BLaER1 treated with 17β-estradiol and CSF1 and Interleukin-3, amounts not matched to agents 10 nM and 100 nM (cell line): ENCODE measurements at regions not wholly inside any gene's neighbourhood (a gene's known extent, or its start where the extent isn't known, plus 50 kb on each side); places are given as distances from the start of the nearest gene placed in this dataset.

Source experiments
- H3K27ac ChIP-seq, 11 experiments: shearing (Covaris generic); formaldehyde crosslinking; 2 replicates each; pipeline ENCODE4 v1.8.1; 2022
- H3K27me3 ChIP-seq, 11 experiments: shearing (Covaris generic); formaldehyde crosslinking; 2 replicates each; pipeline ENCODE4 v1.8.1; 2022
- H3K36me3 ChIP-seq, 11 experiments: shearing (Covaris generic); formaldehyde crosslinking; 2 replicates each; pipeline ENCODE4 v1.8.1; 2022
- H3K4me1 ChIP-seq, 10 experiments: shearing (Covaris generic); formaldehyde crosslinking; 2 replicates each; pipeline ENCODE4 v1.8.1; 2022
- H3K4me2 ChIP-seq, 11 experiments: shearing (Covaris generic); formaldehyde crosslinking; 2 replicates each; pipeline ENCODE4 v1.8.1; 2022
- H3K4me3 ChIP-seq, 10 experiments: shearing (Covaris generic); formaldehyde crosslinking; 2 replicates each; pipeline ENCODE4 v1.8.1; 2022
- H3K9ac ChIP-seq, 11 experiments: shearing (Covaris generic); formaldehyde crosslinking; 2 replicates each; pipeline ENCODE4 v1.8.1; 2022
- H3K9me3 ChIP-seq, 11 experiments: shearing (Covaris generic); formaldehyde crosslinking; replicated peaks in 1 of 11; 2 replicates each; pipeline ENCODE4 v1.8.1; 2022
- H4K20me1 ChIP-seq, 11 experiments: shearing (Covaris generic); formaldehyde crosslinking; 2 replicates each; pipeline ENCODE4 v1.8.1; 2022
- Cebpa-rat ChIP-seq, 11 experiments: shearing (Covaris generic); IDR thresholded peaks; 2 replicates each; pipeline ENCODE4 v1.8.1; 2022

GRCh38 chr1:57638239-57638638, 214.4 kb upstream of the DAB1 start:
- TF ChIP-seq Cebpa-rat (IDR thresholded peaks at IDR 0.05) = no peak
- H3K27ac ChIP-seq = no peak overlapping the region

GRCh38 chr1:57637155-57637554, 213.3 kb upstream of the DAB1 start:
- no peak overlapping the region for H3K9ac ChIP-seq
- no peak overlapping the region for H3K4me3 ChIP-seq
- no peaks in the 10 kb centered on the region for H3K9me3 ChIP-seq
- no peak overlapping the region for H3K4me2 ChIP-seq
- H3K27me3 ChIP-seq = no peaks in the 10 kb centered on the region
- H3K4me1 ChIP-seq = peaks cover 0 to 12% (median 3%) of the 10 kb centered on the region in 10 experiments; a peak in 8 of 20 replicates
- no peak for TF ChIP-seq Cebpa-rat (IDR thresholded peaks at IDR 0.05)
- H3K36me3 ChIP-seq = no peaks in the 10 kb centered on the region
- no peaks in the 10 kb centered on the region for H4K20me1 ChIP-seq
- H3K27ac ChIP-seq = no peak overlapping the region

More at GRCh38 chr1:57638239-57638638, 214.4 kb upstream of the DAB1 start:
- H3K4me3 ChIP-seq = no peak overlapping the region
- H3K4me2 ChIP-seq = no peak overlapping the region
- H3K9me3 ChIP-seq = no peaks in the 10 kb centered on the region
- no peak overlapping the region for H3K9ac ChIP-seq
- peaks cover 0 to 12% (median 3%) of the 10 kb centered on the region in 10 experiments; a peak in 8 of 20 replicates for H3K4me1 ChIP-seq
- no peaks in the 10 kb centered on the region for H4K20me1 ChIP-seq
- no peaks in the 10 kb centered on the region for H3K27me3 ChIP-seq
- H3K36me3 ChIP-seq = no peaks in the 10 kb centered on the region

- Histone ChIP-seq H3K27ac (no peak overlapping the region), H4K20me1 (no peaks in the 10 kb centered on the region), H3K4me3 (no peak overlapping the region), H3K36me3 (no peaks in the 10 kb centered on the region), H3K9me3 (no peaks in the 10 kb centered on the region), H3K27me3 (no peaks in the 10 kb centered on the region), H3K4me2 (no peak overlapping the region), H3K4me1 (no peaks in the 10 kb centered on the region), H3K9ac (no peak overlapping the region)
- TF ChIP-seq Cebpa-rat (IDR thresholded peaks at IDR 0.05) = no peak
These were observed 210.0 kb upstream of the DAB1 start for GRCh38 chr1:57633881-57634280.

GRCh38 chr1:57633056-57633455, 209.2 kb upstream of the DAB1 start:
- H3K4me3 ChIP-seq = no peak overlapping the region
- H3K4me1 ChIP-seq = no peaks in the 10 kb centered on the region
- no peak for TF ChIP-seq Cebpa-rat (IDR thresholded peaks at IDR 0.05)
- H3K36me3 ChIP-seq = no peaks in the 10 kb centered on the region
- H3K4me2 ChIP-seq = no peak overlapping the region
- no peaks in the 10 kb centered on the region for H4K20me1 ChIP-seq
- no peaks in the 10 kb centered on the region for H3K27me3 ChIP-seq
- no peaks in the 10 kb centered on the region for H3K9me3 ChIP-seq
- H3K27ac ChIP-seq = no peak overlapping the region
- no peak overlapping the region for H3K9ac ChIP-seq

GRCh38 chr1:57632401-57632800, 208.5 kb upstream of the DAB1 start:
- Histone ChIP-seq H3K27me3 (no peaks in the 10 kb centered on the region), H3K27ac (no peak overlapping the region), H3K9ac (no peak overlapping the region), H3K36me3 (no peaks in the 10 kb centered on the region), H3K4me1 (no peaks in the 10 kb centered on the region), H4K20me1 (no peaks in the 10 kb centered on the region), H3K4me2 (no peak overlapping the region), H3K4me3 (no peak overlapping the region), H3K9me3 (no peaks in the 10 kb centered on the region)
- TF ChIP-seq Cebpa-rat (IDR thresholded peaks at IDR 0.05) = no peak

GRCh38 chr1:57627612-57628011, 203.8 kb upstream of the DAB1 start:
- Histone ChIP-seq H3K27ac (no peak overlapping the region), H3K9ac (no peak overlapping the region), H3K9me3 (no peaks in the 10 kb centered on the region), H3K27me3 (no peaks in the 10 kb centered on the region), H3K4me1 (no peaks in the 10 kb centered on the region), H3K36me3 (no peaks in the 10 kb centered on the region), H3K4me3 (no peak overlapping the region), H3K4me2 (no peak overlapping the region), H4K20me1 (no peaks in the 10 kb centered on the region)
- TF ChIP-seq Cebpa-rat (IDR thresholded peaks at IDR 0.05) = no peak

- Histone ChIP-seq H4K20me1 (no peaks in the 10 kb centered on the region), H3K4me3 (no peak overlapping the region), H3K27me3 (no peaks in the 10 kb centered on the region), H3K4me1 (peaks cover 0 to 8% (median 0%) of the 10 kb centered on the region in 10 experiments; a peak in 3 of 20 replicates), H3K9me3 (no peaks in the 10 kb centered on the region), H3K4me2 (no peak overlapping the region), H3K27ac (no peak overlapping the region), H3K36me3 (no peaks in the 10 kb centered on the region), H3K9ac (no peak overlapping the region)
- TF ChIP-seq Cebpa-rat (IDR thresholded peaks at IDR 0.05) = no peak
These were observed 200.1 kb upstream of the DAB1 start for GRCh38 chr1:57623791-57624538.

GRCh38 chr1:57623039-57623790, 199.4 kb upstream of the DAB1 start:
- Histone ChIP-seq H3K27me3 (no peaks in the 10 kb centered on the region), H3K27ac (no peak overlapping the region), H3K4me2 (no peak overlapping the region), H3K4me3 (no peak overlapping the region), H3K36me3 (no peaks in the 10 kb centered on the region), H3K9ac (no peak overlapping the region), H3K4me1 (peaks cover 0 to 8% (median 0%) of the 10 kb centered on the region in 10 experiments; a peak in 3 of 20 replicates), H3K9me3 (no peaks in the 10 kb centered on the region), H4K20me1 (no peaks in the 10 kb centered on the region)
- no peak for TF ChIP-seq Cebpa-rat (IDR thresholded peaks at IDR 0.05)

- no peak for TF ChIP-seq Cebpa-rat (IDR thresholded peaks at IDR 0.05)
These were observed 197.9 kb upstream of the DAB1 start for GRCh38 chr1:57621776-57622175.

More at GRCh38 chr1:57621776-57622175, 197.9 kb upstream of the DAB1 start:
- H3K4me2 ChIP-seq = no peak overlapping the region
- H3K4me1 ChIP-seq = peaks cover 0 to 8% (median 2%) of the 10 kb centered on the region in 10 experiments; a peak in 12 of 20 replicates
- no peak overlapping the region for H3K4me3 ChIP-seq
- H3K9me3 ChIP-seq = no peaks in the 10 kb centered on the region
- H3K27ac ChIP-seq = no peak overlapping the region
- no peaks in the 10 kb centered on the region for H4K20me1 ChIP-seq
- H3K27me3 ChIP-seq = no peaks in the 10 kb centered on the region
- H3K9ac ChIP-seq = no peak overlapping the region
- no peaks in the 10 kb centered on the region for H3K36me3 ChIP-seq
